Femur (tissue), 1 donor: ENCODE measurements at regions not wholly inside any gene's neighbourhood (a gene's known extent, or its start where the extent isn't known, plus 50 kb on each side); places are given as distances from the start of the nearest gene placed in this dataset.
A peak's percentile ranks its signal among the peaks of the same experiment; 100 is the strongest.
"Not testable (repeated sequence)": the region's sequence is repeated elsewhere in the genome, so short reads cannot be mapped to it uniquely, and the experiment has no call there.

Source experiments
- DNase-seq: peaks from one replicate; pipeline ENCODE4 v3.0.0-alpha.2; 2017

DNA sequence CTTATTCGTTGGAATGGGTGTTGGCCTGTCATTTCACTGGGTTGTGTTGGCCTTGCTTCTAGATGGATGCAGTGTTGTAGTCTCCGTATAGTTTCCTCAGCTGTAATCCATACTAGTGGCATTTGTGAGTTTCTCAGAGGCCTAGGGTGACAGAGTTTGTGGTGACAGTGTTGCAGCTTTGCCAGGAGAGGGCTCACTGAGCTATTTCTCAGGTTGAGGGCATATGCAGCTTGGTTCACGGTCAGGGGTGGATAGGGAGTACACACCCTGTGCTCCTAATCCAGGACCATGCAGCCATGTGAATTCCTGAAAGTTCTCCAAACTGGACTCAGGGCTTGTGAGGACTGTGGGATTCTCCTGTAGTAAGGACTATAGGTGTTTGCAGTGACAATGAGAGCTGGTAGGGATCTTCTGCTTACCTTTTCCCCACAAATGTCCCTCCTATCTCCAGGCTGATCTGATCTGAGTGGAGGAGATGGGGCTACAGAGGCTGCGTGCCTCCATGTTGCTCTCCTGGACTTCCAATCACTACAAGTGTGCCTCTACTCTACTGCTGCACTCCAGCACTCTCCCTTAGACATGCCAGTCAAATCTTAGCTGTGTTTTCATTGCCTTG, 229.0 kb downstream of the STK31 start:
- DNase-seq: peak; percentile 33

DNA sequence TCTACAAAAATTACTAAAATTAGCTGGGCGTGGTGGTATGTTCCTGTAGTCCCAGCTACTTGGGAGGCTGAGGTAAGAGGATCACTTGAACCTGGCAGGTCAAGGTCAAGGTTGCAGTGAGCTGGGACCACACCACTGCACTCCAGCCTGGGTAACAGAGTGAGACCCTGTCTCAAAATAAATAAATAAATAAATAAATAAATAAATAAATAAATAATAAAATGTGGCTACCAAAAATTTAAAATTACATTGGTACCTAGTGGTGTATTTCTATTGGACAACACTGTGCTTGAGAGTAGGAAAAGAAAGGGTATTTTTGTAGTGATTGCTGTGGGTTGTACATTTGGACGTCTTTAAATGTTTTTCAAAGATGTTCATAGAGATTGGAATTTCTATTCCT, 229.7 kb downstream of the STK31 start:
- not testable (repeated sequence) for DNase-seq

DNA sequence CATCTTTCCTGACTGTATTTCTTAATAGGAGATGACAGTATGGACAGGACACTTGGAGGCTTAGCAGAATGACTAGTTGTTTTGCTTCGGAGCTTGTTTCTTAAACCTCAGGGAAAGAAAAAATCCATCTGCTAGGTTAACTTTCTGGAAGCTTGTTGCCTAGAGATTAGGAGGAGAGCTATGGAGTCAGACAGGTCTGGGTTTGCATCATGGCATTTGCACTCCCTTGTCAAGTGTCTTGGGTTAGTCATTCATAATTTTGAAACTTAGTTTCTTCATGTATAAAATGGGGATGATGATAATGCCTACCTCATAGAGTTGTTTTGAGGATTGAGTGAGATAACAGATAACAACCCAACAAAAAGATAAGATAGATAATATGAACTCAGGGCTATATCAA, 231.5 kb downstream of the STK31 start:
- DNase-seq: no peak

DNA sequence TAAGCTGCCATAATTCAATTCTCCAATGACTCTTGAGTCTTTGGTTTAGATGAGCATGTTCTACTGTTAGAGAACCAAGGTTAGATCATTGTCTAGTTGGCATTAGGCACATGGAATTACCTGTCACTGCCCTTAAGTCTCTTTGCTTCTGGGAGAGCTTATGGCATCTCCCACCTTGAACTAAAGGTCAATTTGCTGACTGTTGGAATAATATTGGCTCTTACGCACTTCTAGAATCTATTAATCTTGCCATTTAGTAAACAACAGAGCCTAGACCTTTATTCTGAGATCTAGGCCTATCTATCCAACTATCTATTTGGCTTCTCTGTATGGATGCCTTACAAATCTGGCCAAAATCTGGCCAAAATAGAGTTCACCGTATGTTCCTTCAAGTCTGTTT, 232.0 kb downstream of the STK31 start:
- no peak for DNase-seq

DNA sequence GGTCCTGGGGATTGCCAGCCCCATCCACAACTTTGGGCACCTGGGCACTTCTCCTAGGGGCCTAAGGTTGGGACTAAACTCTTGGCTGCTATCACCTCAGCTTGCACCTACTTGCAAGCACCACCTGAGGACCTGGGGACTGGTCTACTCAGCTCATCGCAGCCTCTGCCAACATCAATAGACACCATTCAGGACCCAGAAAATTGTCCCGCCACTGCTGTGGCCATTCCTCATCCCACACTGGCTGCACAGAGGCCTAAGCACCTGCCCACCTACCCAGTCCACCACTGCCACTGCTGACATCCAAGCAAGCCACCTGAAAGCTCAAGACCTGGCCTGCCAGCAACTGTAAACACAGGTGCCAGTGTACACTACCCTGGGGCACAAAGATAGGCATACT, 234.1 kb downstream of the STK31 start:
- DNase-seq: no peak

DNA sequence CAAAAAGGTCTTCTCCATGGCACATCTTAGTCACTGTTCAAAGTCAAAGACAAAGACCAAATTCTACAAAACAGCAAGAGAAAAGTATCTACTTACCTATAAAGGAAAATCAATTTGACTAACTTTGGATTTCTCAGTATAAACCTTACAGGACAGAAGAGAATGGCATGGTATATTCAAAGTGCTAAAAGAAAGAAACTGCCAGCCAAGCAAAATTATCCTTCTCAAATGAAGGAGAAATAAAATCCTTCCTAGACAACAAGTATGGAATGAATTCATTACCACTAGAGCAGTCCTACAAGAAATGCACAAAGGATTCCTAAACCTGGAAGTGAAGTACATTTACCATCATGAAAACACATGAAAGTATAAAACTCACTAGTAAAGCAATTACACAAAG, 235.5 kb downstream of the STK31 start:
- no peak for DNase-seq

DNA sequence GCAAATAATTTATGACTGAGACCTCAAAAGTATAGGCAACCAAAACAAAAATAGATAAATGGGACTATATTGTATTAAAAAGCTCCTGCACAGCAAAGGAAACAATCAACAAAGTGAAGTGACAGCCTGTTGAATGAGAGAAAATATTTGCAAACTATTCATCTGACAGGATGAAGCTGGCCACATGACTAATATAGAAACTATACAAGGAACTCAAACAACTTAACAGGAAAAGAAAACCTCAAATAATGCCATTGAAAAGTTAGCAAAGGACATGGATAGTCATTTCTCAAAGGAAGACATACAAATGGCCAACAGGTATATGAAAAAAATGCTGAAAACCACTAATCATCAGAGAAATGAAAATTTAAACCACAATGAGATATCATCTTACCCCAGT, 245.1 kb downstream of the STK31 start:
- no peak for DNase-seq

DNA sequence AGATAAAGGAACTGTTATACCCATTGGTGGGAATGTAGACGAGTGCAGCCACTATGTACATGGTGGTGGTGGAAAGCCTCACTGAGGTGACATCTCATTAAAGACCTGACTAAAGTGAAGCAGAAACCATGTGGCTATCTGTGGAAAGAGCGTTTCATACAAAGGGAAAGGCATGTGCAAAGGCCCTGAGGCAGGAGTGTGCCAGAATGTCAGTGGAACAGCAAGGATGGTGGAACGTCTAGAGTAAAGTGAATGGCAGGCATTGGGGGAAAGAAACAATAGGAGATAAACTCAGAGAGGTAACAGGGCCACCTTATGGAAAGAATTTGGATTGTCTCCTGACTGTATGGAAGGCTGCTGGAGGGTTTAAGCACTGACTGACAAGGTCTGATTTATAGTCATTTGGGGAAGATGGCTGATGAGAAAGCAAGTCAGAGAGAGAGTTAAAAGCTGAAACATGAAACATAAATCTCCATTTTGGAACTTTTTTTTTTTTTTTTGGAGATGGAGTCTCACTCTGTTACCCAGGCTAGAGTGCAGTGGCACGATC, 245.7 kb downstream of the STK31 start:
- no peak for DNase-seq

DNA sequence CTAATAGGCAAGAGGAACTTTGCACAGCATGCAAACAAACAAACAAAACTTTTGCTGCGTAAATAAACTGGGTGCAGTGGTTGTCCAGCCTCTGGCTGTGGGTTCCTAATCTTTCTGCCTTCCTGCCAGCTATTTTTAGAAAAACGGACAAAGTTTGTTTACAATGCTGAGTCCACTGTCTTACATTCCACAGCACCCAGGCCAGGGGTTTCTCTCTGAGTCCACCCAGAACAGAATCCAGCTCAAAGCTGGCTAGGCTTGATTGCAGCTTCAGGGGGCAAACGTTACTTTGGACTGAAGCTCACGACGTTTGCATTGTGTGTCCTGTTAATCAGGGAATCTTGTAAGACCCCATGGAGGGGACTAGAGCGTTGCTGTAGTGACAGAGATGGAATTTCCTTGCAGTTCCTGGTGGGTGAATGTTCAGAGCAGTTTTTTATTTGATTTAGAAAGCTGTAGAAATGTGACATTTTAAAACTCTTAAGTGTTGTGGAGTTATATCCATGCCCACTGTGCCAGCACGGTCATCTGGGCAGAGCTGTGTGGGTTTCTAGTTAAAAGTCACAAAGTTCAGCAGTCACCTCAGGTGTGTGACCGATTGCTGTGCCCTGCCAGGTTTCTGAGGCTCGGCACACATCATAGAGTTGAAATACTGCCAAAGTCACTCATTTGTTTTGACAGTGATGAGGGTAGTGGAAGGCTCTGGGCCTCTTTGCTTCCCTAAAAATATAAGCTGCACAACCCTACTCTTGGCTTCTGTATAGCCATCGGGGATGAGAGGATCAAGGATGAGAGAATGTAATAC, 247.0 kb downstream of the STK31 start:
- DNase-seq: no peak

DNA sequence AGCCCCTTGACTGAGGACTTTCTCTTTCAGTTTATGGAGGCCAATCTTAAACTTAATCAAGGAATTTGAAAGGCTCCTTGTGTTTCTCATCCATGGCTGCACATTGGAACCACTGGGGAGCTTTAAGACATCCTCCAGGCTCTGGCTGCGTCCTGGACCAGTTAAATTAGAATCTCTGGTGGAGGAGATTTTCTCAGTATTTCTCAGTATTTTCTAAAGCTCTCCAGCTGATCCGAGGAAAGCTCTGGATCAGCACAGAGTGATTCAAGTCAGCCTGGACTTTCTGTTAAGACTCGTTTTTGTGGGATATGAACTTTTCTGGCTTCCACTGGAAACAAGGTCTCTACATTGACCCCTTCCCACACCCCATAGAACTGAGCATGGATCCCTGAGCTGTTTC, 249.8 kb downstream of the STK31 start:
- no peak for DNase-seq

DNA sequence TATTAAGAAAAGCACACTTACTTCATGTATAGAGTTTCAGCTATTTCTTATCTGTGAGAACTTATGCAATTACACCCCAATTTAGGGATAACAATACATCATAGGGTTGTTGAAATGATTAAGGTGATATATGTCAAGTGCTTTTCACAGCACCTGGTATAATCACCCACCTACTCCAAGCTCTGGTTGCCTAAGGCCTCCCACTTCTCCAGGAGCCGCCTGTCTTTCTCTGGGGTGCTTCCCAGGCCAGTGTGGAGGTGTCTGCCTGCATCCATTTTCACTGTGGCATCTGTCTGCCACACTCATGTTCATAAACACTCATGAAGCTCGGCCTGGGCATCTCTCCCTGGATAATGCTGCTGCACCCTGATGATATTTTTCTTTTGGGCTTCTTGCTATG, 250.3 kb downstream of the STK31 start:
- DNase-seq: no peak

DNA sequence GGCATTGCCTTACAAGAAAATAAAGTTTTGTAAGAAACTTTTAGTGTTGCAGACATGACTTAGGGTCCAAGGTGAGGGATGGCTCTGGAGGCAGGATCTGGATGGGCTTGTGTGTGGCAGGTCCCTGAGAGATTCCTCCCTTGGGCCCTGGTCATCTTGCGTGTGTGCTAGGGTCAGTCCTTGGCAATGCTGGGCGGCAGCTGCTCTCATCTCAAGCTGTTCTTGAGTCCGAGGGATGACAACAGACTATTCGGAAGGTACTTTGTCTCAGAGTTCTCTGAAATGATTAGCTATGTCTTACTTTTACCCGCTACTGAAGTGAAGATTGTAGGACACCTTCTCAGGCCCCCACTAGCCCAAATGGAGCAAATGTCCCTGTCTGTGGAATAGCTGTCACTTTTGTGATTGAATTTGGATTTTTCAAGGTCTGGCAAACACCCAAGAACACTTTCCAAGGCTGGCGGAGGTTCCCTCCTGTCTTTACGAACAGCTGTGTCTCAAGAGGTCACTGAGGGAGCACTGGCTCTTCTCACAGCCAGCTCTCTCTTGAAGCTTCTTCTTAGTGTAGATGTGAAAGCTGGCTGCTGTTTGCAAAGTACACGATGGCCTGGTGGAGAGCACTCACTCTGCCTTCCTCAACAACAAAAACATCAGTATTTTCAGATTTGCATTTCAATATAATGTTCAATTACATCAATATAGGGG, 253.6 kb downstream of the STK31 start:
- DNase-seq: no peak

DNA sequence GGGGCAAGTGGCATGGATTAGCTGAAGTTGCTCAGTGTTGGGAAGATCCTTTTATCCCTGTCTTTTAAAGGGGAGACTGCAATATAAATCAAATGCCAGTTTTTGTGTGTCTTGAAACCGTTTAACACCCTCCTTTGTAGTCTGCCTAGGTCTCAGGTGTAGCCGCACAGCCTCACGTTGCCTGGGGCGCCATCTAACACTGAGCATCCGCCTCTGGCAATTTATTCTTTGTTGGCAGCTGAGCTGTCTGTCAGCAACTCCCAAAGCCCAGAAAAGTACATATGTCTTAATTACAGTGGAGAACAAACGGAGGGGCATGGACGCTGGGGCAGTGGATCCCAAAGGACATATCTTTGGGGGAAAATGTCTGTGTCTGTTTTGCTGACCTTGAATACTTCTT, 254.7 kb downstream of the STK31 start:
- DNase-seq: no peak

DNA sequence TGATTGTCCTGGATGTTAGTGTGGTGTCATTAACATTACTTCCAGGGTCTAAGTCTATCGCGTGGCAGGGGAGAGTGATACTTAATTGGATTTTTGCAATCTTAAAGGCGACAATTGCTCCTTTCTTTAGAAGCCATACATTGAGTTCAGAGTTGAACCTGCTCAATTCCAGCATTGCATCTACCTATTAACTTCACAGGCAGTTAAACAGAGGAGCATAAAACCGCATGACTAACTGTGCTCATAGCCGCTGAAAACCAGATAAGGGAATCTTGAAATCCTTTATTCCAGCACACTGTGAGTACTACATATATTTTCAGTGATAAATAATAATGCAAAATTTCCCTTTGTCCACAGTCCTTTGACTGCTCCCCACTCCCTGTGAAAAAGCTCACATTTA, 255.3 kb downstream of the STK31 start:
- DNase-seq: no peak

DNA sequence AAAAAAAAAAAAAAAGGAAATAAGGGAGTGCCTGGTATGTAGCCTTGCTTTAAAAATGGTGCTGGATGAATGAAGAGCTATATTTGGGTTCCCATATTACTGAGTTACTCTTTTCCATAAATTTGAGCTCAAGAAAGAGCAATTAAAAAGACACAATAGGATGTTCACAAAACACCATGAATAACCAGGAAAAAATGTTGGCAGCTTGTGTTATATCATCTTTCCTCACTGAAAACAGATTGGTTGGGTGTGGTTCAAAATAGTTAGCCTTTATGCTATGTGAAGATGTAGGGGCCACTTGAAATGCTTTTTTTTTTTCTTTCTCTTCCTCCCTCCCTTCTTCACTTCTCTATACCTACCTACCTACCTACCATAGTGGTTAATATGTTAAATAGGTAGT, 256.9 kb downstream of the STK31 start:
- DNase-seq: no peak

DNA sequence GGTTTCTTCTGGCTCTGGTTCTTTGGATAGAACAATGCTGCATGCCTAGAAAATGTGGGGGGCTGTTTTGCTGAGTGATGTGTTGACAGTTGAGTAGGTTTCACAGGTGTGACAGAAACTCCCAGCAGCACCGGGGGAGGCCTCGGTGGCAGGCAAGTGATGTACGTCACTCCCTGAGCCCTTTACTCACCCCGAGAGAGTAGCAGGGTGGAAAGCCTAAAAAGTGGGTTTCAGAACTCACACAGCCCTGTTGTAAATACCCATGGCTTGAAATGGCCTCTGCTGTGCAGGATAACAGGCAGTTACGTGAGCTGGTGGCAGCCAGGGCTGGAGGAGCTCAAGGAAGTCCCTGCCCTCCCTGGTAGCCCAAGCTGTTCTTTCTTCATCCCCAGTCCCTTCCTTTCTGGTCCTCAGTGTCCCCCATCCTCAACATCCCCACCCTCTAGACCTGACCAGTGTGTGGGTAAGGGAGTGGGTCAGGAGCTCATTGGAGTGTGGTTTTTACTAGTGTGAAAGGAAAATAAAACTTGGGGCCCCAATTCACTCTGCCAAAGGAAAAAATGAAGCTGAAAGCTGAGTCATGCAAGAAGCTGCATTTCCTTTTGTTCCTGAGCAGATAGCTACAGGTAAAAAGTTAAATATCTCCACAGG, 258.1 kb downstream of the STK31 start:
- DNase-seq: no peak

DNA sequence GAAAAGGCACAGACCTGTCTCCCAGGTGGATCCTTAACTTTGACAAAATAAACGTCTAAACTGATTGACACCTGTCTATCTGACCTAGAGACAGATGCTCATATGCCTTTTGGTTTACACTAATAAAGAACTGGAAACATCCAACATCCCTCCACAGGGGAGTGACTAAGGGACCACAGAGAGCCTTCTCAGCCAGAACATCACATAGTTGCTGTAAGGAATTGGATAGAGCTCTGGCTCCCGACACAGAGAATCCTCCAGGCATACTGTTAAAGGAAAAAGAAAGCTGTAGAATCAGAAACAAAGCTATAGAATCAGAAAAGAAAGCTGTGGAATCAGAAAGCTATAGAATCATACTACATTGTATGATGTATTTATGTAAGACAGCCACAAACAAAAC, 258.8 kb downstream of the STK31 start:
- no peak for DNase-seq

DNA sequence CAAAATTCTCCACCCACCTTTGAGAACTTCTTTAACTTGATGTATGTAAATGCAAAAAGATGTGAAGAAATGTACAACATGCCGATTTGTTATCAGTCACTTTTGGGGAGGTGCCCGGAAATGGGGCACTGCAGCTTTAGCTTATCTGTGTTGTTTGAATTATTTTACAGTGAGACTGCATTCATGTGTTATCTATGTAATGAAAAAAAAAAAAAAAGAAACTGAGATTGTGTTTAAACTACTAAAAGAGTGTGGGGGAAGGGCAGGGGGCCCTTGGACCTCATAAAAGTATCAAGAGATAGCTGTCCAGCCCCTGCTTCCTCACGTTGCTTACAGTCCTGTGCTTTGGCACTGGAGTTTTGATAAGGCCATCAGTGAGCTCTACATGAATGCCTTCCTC, 259.4 kb downstream of the STK31 start:
- DNase-seq: no peak

DNA sequence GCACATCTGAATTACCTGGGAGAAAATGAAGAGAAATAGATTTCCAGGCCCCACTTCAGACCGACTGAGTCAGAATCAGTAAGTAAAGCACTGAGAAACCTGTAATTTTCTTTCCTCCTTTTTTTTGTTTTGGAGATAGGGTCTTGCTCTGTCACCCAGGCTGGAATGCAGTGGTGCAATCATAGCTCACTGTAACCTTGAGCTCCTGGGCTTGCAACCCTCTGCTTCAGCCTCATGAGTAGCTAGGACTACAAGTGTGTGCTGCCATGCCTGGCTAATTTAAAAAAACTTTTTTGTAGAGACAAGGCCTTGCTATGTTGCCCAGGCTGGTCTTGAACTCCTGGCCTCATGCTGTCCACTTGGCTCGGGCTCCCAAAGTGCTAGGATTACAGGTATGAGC, 260.2 kb downstream of the STK31 start:
- no peak for DNase-seq

DNA sequence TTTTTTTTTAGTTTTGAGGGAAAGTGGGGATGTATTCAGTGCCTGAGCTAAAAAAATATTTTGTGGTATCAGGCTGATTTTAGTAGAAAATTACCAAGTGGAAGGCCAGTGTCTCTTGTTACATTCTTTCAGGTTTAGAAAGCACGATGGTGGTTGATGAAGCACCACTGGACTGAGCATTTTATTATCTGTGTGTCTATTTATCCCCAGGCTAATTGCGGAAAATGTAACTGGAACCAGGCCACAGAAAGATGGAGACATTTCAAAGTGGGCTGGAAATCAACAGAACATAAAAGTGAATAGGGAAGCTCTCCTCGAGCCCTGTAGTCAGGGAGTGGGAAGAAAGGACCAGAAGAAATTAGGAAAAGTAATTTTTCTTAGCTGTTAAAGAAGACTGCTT, 261.0 kb downstream of the STK31 start:
- DNase-seq: no peak

DNA sequence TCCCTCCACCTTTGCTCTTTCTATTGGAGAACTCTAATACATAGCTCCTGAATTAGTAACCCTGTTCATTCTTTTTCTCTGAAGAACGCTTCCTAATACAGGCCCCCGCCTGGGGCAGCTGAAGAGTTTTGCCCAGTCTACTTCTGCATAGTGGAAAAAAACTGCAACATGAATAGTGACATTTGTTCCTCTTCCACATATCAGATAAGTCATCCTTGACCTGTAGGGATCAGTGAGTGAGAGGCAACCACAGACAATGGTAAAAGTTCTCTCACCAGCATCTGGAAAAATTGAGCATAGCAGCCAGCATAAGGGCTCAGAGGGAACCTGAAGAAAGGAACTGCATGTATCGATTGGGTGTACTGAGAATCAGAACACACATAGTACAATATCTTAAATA, 262.0 kb downstream of the STK31 start:
- DNase-seq: no peak

DNA sequence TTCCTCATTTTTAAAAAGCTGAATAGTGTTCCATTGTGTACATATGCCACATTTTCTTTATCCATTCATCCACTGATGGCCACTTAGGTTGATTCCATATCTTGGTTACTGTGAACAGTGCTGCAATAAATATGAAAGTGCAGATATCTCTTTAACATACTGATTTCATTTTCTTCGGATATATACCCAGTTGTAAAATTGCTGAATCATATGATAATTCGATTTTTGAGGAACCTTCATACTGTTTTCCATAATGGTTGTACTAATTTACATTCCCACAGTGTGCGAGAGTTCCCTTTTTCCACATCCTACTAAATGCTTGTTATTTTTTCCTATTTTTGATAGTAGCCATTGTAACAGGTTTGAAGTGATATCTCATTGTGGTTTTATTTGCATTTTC, 263.2 kb downstream of the STK31 start:
- DNase-seq: no peak

DNA sequence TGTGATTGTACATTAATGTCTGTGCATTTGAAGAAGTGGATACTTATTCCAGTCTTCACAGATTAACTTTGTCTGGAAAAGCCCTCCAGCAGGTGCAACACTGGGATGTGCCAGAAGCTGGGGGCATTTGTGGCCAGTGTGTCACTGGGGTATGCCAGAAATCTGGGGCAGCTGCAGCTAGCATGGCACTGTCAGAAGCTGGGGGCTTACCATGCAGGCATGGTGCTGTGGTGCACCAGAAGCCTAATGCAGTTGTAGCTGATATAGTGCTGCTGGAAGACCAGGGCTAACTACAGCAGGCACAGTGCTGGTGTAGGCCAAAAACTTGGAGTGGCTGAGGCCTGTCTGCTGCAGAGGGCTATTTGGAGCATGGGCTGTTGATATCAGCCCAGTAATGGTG, 270.1 kb downstream of the STK31 start:
- DNase-seq: no peak
